B cell (primary cell): ENCODE measurements at regions not wholly inside any gene's neighbourhood (a gene's known extent, or its start where the extent isn't known, plus 50 kb on each side); places are given as distances from the start of the nearest gene placed in this dataset.

Source experiments
- ATAC-seq: fragments of 200-7000 bp; cut with Tn5 transposase; one replicate; pipeline ENCODE4 v1.10.0; 2021; ENCODE audit warnings: low read depth, mild to moderate bottlenecking, moderate number of reproducible peaks, moderate library complexity
- CTCF ChIA-PET: fragments of 350-600 bp; sonication (Branson Sonifier 250); formaldehyde crosslinking; loops from one replicate; lab custom pipeline; 2021; ENCODE audit warnings: antibody characterized with exemption, inconsistent platforms; lab: Charles Lee
- POLR2A ChIA-PET: fragments of 350-600 bp; sonication (Branson Sonifier 250); formaldehyde crosslinking; loops from one replicate; lab custom pipeline; 2021; ENCODE audit warnings: antibody characterized with exemption; lab: Charles Lee
- DNase-seq: peaks from one replicate; pipeline ENCODE4 v3.0.0; 2013
- H2AFZ ChIP-seq: 2 replicates; pipeline ENCODE4 v1.6.1; 2012; ENCODE audit warnings: mild to moderate bottlenecking, low read depth, low read length; ENCODE audit not compliant: insufficient read depth, poor library complexity, severe bottlenecking
- H3K27ac ChIP-seq, 2 donors: 1 replicate in 1 of 2; 2 replicates in 1 of 2; pipeline ENCODE4 v1.5.1; 2012 to 2013; ENCODE audit warnings: low read length in 2 of 2, mild to moderate bottlenecking in 2 of 2, moderate library complexity in 1 of 2
- H3K27me3 ChIP-seq, 4 experiments: fragments of 200-600 bp in 1 of 4; sonication (generic) in 1 of 4; replicated peaks in 1 of 4; 1 replicate in 2 of 4; 2 replicates in 2 of 4; pipeline versions ENCODE4 v1.6.1 to v1.7.0; 2013 to 2016; ENCODE audit warnings: low read length in 3 of 4, mild to moderate bottlenecking in 2 of 4, mixed read lengths in 1 of 4, moderate library complexity in 1 of 4; ENCODE audit not compliant: insufficient read depth in 4 of 4, control insufficient read depth in 3 of 4; ENCODE audit errors: control extremely low read depth in 1 of 4
- H3K36me3 ChIP-seq, 2 experiments: replicated peaks in 1 of 2; 1 replicate in 1 of 2; 2 replicates in 1 of 2; pipeline versions ENCODE4 v1.6.1 to v1.7.1; 2013; ENCODE audit warnings: low read length in 1 of 2; ENCODE audit not compliant: insufficient read depth in 2 of 2, control insufficient read depth in 1 of 2; ENCODE audit errors: control extremely low read depth in 1 of 2, extremely low read depth in 1 of 2
- H3K4me1 ChIP-seq, 2 donors: fragments of 200-600 bp in 1 of 2; sonication (generic) in 1 of 2; 1 replicate in 1 of 2; 2 replicates in 1 of 2; pipeline versions ENCODE4 v1.5.1 to v1.6.1; 2013 to 2017; ENCODE audit warnings: low read length in 2 of 2; ENCODE audit not compliant: control insufficient read depth in 2 of 2, insufficient read depth in 2 of 2
- H3K4me2 ChIP-seq: replicated peaks from 2 replicates; pipeline ENCODE3; 2012; ENCODE audit warnings: mild to moderate bottlenecking, low read depth, low read length; ENCODE audit not compliant: poor library complexity, severe bottlenecking
- H3K4me3 ChIP-seq, 5 experiments: fragments of 200-600 bp in 1 of 5; sonication (generic) in 1 of 5; 1 replicate in 3 of 5; 2 replicates in 2 of 5; pipeline versions ENCODE4 v1.5.1 to v1.7.0; 2011 to 2016; ENCODE audit warnings: low read length in 4 of 5, mild to moderate bottlenecking in 4 of 5, low read depth in 2 of 5, control low read depth in 1 of 5, moderate library complexity in 1 of 5; ENCODE audit not compliant: insufficient read depth in 1 of 5; ENCODE audit errors: control extremely low read depth in 1 of 5, extremely low read depth in 1 of 5
- H3K79me2 ChIP-seq: fragments of 200-600 bp; sonication (generic); one replicate; pipeline ENCODE4 v1.6.0; 2016; ENCODE audit warnings: low read length; ENCODE audit not compliant: control insufficient read depth, insufficient read depth
- H3K9ac ChIP-seq: fragments of 200-600 bp; sonication (generic); 2 replicates; pipeline ENCODE4 v1.6.1; 2017; ENCODE audit warnings: mild to moderate bottlenecking, low read length, moderate library complexity
- H3K9me3 ChIP-seq, 3 donors: one replicate each; pipeline versions ENCODE4 v1.6.1 to v1.7.1; 2013; ENCODE audit warnings: low read length in 2 of 3; ENCODE audit not compliant: control insufficient read depth in 2 of 3, insufficient read depth in 1 of 3; ENCODE audit errors: control extremely low read depth in 1 of 3
- H4K20me1 ChIP-seq: 2 replicates; pipeline ENCODE4 v1.6.0; 2012; ENCODE audit warnings: mild to moderate bottlenecking, low read length; ENCODE audit not compliant: insufficient read depth, control insufficient read depth, poor library complexity, severe bottlenecking
- H3K27ac Mint-ChIP-seq: one replicate; pipeline ENCODE4 v1.8.0; 2021; ENCODE audit warnings: mixed read lengths
- H3K27me3 Mint-ChIP-seq: one replicate; pipeline ENCODE4 v1.8.0; 2021; ENCODE audit warnings: mixed read lengths
- H3K4me1 Mint-ChIP-seq: one replicate; pipeline ENCODE4 v1.8.0; 2021; ENCODE audit warnings: mixed read lengths
- H3K4me3 Mint-ChIP-seq: one replicate; pipeline ENCODE4 v1.8.0; 2021; ENCODE audit warnings: mixed read lengths
- H3K9me3 Mint-ChIP-seq: one replicate; pipeline ENCODE4 v1.8.0; 2022; ENCODE audit warnings: mixed read lengths; ENCODE audit not compliant: insufficient read depth
- CTCF ChIP-seq: fragments of 200-600 bp; IDR thresholded peaks from one replicate; pipeline ENCODE4 v1.8.0; 2022; ENCODE audit warnings: antibody characterized with exemption, mild to moderate bottlenecking
- EZH2 ChIP-seq: IDR thresholded peaks from 2 replicates; pipeline ENCODE4 v1.6.1; 2012; ENCODE audit warnings: borderline replicate concordance, low read depth, mild to moderate bottlenecking, moderate library complexity, low read length; ENCODE audit not compliant: insufficient read depth, poor library complexity, severe bottlenecking
- WGBS: methylation state at CpG from one replicate; pipeline ENCODE4 v1.1.5; 2013; ENCODE audit warnings: missing lambda C conversion rate; ENCODE audit not compliant: insufficient coverage; 5-methylcytosine and 5-hydroxymethylcytosine counted together
- intact Hi-C: fragments of 100-400 bp; cut with micrococcal nuclease; formaldehyde crosslinking; loops from one replicate; pipeline ENCODE4 v1.10.0; 2022

GRCh38 chr20:41784209-41784958, 166.2 kb upstream of the CHD6 start:
- CTCF ChIA-PET, result no interaction called here

More at GRCh38 chr20:41784209-41784958, 166.2 kb upstream of the CHD6 start:
- Mint-ChIP-seq H3K27ac (no peak overlapping the region), H3K4me1 (no peaks in the 10 kb centered on the region), H3K4me3 (no peak overlapping the region), H3K27me3 (peaks cover 4% of the 10 kb centered on the region), H3K9me3 (no peaks in the 10 kb centered on the region)
- Histone ChIP-seq H3K36me3 (no peaks in the 10 kb centered on the region), H2AFZ (no peak overlapping the region), H3K27ac (no peak overlapping the region), H4K20me1 (no peaks in the 10 kb centered on the region), H3K4me1 (no peaks in the 10 kb centered on the region), H3K4me3 (no peak overlapping the region), H3K79me2 (no peaks in the 10 kb centered on the region), H3K4me2 (no peak overlapping the region), H3K9me3 (peaks cover 0 to 4% (median 0%) of the 10 kb centered on the region in 3 donors), H3K9ac (no peak overlapping the region), H3K27me3 (peaks cover 0 to 2% (median 0%) of the 10 kb centered on the region in 4 experiments)
- no peak for TF ChIP-seq EZH2
- TF ChIP-seq CTCF, result no peak
- intact Hi-C loops, result no loop called here
- WGBS, result 44% methylated on average over 4 of the region's 5 CpGs
- DNase-seq (no peak), ATAC-seq (no peak)
- POLR2A ChIA-PET, result no interaction called here
